ENCODE measurements at regions not wholly inside any gene's neighbourhood (a gene's known extent, or its start where the extent isn't known, plus 50 kb on each side); places are given as distances from the start of the nearest gene placed in this dataset.

DNA sequence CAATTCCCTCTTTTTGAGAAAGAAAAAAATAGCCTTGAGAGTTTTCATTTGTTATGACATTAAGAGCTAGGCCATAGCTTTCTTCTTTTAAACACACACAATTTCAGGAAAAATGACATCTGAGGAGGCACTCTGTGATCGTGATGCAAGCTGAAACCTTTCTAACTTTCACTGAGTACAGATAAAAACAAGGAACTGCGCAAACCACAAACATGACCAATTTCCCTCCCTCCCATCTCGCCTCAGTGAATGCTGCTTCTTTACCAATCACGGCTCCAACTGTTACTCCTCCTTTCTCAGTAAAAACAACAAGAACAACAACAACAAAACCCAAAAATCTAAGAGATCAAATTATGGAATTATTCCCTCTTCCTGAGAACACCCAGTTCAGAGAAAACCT, 626.8 kb downstream of the TLL1 start:
- no peak for TF ChIP-seq EP300 (IDR thresholded peaks at IDR 0.05; ENCODE audit: low read depth)
- TF ChIP-seq, protein P1, sequence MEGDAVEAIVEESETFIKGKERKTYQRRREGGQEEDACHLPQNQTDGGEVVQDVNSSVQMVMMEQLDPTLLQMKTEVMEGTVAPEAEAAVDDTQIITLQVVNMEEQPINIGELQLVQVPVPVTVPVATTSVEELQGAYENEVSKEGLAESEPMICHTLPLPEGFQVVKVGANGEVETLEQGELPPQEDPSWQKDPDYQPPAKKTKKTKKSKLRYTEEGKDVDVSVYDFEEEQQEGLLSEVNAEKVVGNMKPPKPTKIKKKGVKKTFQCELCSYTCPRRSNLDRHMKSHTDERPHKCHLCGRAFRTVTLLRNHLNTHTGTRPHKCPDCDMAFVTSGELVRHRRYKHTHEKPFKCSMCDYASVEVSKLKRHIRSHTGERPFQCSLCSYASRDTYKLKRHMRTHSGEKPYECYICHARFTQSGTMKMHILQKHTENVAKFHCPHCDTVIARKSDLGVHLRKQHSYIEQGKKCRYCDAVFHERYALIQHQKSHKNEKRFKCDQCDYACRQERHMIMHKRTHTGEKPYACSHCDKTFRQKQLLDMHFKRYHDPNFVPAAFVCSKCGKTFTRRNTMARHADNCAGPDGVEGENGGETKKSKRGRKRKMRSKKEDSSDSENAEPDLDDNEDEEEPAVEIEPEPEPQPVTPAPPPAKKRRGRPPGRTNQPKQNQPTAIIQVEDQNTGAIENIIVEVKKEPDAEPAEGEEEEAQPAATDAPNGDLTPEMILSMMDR (IDR thresholded peaks at IDR 0.05) = no peak
- TF ChIP-seq POLR2A (IDR thresholded peaks at IDR 0.05) = no peak
- TF ChIP-seq POLR2AphosphoS5 (IDR thresholded peaks at IDR 0.05) = no peak
